Hematopoietic multipotent progenitor cell treated with erythropoietin and hydrocortisone succinate and interleukin-3 and kit ligand, for 6 days (in vitro differentiated cells): ENCODE measurements at regions not wholly inside any gene's neighbourhood (a gene's known extent, or its start where the extent isn't known, plus 50 kb on each side); places are given as distances from the start of the nearest gene placed in this dataset.

ENCODE experiments used
- DNase-seq: peaks from one replicate; pipeline ENCODE4 v3.0.0-alpha.2; 2015

GRCh38 chr20:39155971-39156370, 193.8 kb downstream of the DHX35 start:
- DNase-seq, result no peak

- DNase-seq, result no peak
Observed at GRCh38 chr20:39152742-39153141, 190.6 kb downstream of the DHX35 start.

DNA sequence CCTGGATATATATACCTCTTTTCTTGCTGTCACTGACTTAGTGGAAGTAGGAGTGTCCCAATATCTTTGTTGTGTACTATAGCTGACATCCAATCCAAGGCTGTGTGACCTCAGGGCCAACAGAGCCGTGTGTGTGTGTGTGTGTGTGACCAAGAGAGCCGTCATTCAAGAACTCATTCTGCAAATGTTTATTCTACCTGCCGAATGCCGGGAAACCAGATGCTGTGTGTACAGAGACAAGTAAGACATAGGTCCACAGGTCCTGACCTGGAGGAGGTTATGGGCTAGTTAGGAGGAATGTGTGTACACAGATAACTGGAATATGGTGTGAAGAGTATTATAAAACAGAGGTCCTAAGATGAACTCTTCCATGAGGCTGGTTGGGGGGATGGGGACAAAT, 190.0 kb downstream of the DHX35 start:
- DNase-seq, result no peak

GRCh38 chr20:39150501-39150900, 188.4 kb downstream of the DHX35 start:
- no peak for DNase-seq

DNA sequence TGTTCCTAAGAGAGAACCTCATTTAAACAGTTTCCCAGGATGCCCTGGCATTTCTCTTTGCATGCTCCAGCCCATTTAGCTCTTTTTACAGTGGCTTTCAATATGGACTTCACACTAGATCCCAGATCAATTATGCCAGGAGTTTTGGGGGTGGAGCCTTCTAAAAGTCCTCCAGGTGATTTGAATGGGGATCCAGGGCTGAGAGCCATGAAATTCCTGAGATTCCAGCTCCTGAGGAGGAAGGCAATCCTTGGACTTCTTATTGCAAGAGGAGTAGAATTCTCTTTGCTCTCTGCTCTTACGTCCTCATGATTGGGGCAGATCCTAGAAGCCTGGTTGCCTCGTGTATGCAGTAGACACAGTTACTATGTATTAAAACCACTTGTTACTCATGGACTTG, 184.2 kb downstream of the DHX35 start:
- no peak for DNase-seq

GRCh38 chr20:39145921-39146320, 183.8 kb downstream of the DHX35 start:
- no peak for DNase-seq

- no peak for DNase-seq
Observed at GRCh38 chr20:39144757-39145156, 182.6 kb downstream of the DHX35 start.

DNA sequence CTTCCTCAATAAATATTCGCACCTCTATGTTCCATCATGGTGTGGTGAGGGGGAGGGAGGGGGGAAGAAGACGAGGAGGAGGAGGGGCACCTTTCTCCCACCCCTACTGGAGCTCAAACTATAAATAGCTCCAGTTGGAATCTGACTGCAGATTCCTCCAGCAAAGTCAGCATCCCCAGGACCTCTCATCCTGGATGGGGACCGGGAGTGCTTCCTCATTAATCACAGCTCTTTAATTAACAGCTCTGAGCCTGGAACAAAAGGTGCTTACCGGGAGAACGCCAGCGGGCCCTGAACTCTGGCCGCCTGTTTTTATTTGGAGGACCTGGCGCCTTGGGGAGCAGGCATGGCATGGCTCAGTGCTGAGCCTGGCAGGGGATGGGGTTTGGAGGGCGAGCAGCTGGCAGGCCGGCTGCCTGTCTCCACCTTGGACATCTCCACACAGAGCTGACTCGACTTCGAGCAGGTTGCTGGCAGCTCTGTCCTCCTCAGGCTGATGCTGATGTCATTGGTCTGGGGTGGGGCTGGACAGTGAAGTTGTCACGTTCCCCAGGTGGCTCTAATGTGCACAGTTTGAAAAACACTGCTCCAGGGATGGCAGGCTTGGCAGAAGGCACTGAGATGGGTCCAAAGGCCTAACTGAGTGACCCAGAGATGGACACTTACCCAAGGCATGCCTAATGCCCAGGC, 180.4 kb downstream of the DHX35 start:
- no peak for DNase-seq

- DNase-seq, result no peak
Observed at GRCh38 chr20:39137299-39137698, 175.2 kb downstream of the DHX35 start.

DNA sequence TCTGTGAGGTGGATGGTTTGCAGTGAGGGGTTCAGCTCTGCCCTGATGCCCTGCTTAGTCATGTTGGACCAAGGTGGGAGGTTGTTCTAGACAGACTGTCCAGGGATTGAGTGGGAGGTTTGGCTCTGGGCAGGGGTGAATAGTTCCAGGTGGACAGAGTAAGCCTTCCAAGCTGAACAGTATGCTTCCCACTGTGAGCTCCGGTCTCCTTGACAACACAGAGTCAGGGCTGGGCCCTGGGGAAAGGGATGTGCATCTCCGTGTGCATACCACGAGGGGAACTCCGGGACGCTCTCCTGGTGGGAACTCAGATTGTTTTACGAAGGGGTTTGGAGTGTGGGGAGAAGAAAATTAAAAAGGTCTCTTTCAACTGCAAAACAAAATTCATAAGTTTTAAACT, 174.7 kb downstream of the DHX35 start:
- DNase-seq, result no peak

GRCh38 chr20:39135885-39136544, 173.9 kb downstream of the DHX35 start:
- no peak for DNase-seq

DNA sequence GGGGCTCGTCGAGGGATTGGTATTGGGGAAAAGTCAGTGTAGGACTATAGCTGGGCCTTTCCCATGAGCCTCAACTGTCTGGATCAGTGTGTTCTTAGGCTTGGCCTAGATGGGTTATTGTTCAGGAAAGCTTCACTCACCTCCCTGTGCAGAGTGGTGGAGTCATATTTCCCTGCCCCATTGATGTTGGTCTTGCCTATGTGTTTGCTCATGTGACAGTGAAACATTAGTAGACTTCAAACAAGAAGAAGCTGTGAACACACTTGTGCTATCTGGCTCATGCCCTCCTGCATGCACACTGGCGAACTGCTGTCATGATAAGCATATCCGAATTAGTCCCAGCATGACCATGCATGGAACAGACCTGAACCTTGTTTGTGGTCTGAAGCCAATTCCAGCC, 171.1 kb downstream of the DHX35 start:
- DNase-seq, result no peak

DNA sequence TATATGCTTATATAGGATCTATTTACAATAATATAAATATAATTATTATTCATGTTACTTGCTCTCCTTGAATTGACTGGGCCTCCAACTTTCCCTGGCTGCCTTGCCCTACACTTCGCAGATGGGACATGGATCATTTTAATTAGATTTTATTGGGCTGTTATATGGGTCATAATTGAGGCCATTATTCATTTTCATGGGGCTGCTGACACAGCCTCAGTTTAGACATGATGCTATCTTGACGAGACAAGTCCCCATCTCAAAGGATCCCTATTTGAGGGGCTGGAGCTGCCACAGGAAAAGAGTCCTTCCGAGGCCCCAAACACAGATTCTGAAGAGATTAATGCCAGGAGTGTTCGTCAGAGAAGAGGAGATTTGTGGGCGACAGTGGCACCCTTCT, 170.4 kb downstream of the DHX35 start:
- no peak for DNase-seq

DNA sequence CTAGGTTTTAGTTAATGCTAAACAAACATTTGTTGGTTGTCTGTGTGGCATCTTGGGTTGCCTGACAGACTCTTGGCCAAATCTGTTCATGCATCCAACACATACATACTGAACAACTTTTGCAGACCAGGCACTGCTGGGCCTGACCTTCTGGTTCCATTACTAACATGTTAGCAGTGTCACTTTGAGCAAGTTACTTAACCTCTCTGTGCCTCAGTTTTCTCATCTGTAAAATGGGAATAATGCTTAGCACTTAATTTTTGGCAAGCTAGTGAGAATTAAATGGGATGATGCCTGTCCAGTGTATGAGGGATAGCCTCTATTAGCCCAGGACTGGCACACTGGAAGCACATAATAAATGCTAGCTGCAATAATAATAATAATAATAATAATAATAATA, 169.9 kb downstream of the DHX35 start:
- DNase-seq, result no peak

- no peak for DNase-seq
Observed at GRCh38 chr20:39130627-39131026, 168.5 kb downstream of the DHX35 start.

- DNase-seq, result no peak
Observed at GRCh38 chr20:39129523-39129922, 167.4 kb downstream of the DHX35 start.

DNA sequence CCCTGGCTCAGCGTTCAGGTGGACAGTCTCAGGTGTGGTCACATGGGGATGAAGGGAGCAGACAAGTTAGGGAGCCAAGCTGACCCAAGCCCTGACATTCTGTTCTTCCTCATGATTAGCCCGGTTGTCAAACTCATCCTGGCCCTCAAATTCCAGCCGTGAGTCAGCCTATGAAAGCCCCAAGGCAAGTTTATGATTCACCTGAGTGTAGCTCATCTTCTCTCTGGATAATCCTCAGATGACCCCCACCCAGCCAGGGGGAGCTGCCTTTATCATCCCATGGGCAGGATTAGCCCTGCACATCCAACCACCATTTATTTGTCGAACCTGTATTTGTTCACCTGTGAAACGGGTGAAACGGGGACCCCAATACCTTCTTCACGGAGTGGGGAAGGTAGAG, 161.9 kb downstream of the DHX35 start:
- no peak for DNase-seq

- no peak for DNase-seq
Observed at GRCh38 chr20:39123185-39123557, 161.0 kb downstream of the DHX35 start.

DNA sequence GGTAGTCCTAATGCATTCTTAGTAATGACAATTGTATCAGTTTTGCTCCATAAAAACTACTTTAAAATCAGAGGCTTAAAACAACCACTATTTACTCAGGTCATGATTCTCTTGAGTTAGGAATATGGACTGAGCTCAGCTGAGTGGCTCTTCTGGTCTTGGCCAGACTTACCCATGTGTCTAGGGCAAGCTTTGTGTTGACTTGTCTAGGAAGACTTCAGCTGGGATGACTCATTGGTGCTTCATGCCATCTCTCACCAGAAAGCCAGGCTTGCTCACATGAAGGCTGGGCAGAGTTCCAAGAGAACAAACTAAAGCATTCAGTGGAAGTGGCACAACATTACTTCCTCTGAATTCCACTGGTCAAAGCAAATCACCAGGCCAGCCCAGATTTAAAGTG, 155.3 kb downstream of the DHX35 start:
- peak; percentile 27 for DNase-seq

GRCh38 chr20:39116020-39116419, 153.9 kb downstream of the DHX35 start:
- DNase-seq, result no peak

GRCh38 chr20:39112178-39112743, 150.1 kb downstream of the DHX35 start:
- DNase-seq, result peak; percentile 67

DNA sequence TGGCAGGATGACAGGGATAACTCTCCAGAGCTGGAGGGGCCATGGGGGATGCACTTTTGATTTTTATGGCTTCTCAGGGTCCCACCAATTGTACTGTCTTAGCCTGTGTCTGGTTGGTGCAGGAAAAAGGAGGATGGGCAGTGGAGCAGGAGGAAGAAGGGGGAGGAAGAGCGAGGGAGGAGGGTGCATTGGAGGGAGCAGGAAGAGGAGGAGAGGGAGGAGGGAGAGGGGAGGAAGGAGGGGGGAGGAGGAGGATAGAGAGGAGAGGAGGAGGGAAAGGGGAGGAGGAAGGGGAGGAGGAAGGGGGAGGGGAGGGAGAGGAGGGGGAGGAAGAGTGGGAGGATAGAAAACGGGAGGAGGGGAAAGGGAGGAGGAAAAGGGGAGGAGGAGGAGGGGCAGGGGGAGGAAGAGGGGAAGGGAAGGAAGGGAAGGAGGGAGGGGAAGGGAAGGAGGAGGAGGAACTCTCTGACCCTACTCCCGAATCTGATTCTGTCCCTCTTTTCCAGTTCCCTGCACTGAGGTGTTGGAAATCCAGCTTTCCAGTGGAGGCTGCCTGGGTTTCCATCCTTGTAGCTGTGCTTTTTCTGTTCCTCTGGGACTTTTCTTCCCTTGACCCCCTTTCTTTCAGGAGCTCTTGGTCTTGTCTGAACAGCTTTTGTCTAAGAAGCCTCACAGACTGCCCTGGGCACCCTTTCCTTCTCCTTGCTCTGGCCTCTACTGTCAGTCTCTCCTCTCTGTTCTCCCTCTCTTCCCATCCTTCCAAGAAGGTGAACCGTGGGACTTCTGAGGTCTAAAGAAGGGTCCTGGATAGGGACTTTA, 149.4 kb downstream of the DHX35 start:
- DNase-seq, result no peak

- no peak for DNase-seq
Observed at GRCh38 chr20:39110819-39111136, 148.6 kb downstream of the DHX35 start.
